ENCODE measurements at regions not wholly inside any gene's neighbourhood (a gene's known extent, or its start where the extent isn't known, plus 50 kb on each side); places are given as distances from the start of the nearest gene placed in this dataset. TPM values are rescaled to one million over a fixed set of nuclear protein-coding genes. Genes with fewer than 3 reads are reported as not detected.

GRCh38 chr11:13227676-13228255 is 49.8 kb upstream of the BMAL1 start:
- intact Hi-C loops (cut with micrococcal nuclease): no loop called here
- no peak overlapping the region for H3K23ac ChIP-seq (ENCODE audit: low read depth, low read length)
- in situ Hi-C loops (cut with MboI; ENCODE audit: low sequenced_read_pairs): no loop called here
- no peak overlapping the region for H2AK5ac ChIP-seq (ENCODE audit: low read depth, low read length)
- no peak overlapping the region for H2BK15ac ChIP-seq (ENCODE audit: low read depth, low read length)
- H4K5ac ChIP-seq (ENCODE audit: low read depth, low read length): no peak overlapping the region
- H2BK120ac ChIP-seq (ENCODE audit: low read depth, low read length): no peak overlapping the region
- no peaks in the 10 kb centered on the region for H3K36me3 ChIP-seq (ENCODE audit: control insufficient read depth, insufficient read depth, low read length)
- H4K8ac ChIP-seq (ENCODE audit: low read depth in 2 of 2, low read length in 2 of 2): no peak overlapping the region
- H3K4ac ChIP-seq (ENCODE audit: low read depth, low read length): peak overlapping the region; percentile 8; the same call in 1 of the 2 replicates
- no peak overlapping the region for H2BK5ac ChIP-seq (ENCODE audit: low read depth, low read length, poor library complexity, severe bottlenecking)
- H3K56ac ChIP-seq (ENCODE audit: extremely low read depth, insufficient read depth, low read length): no peak overlapping the region
- H3K9ac ChIP-seq (ENCODE audit: low read depth, low read length): no peak overlapping the region
- H2AK9ac ChIP-seq (replicated peaks; ENCODE audit: low read depth, low read length, poor library complexity): no peak overlapping the region
- ChIA-PET POLR2A (ENCODE audit: unreplicated experiment) (no interaction called here), CTCF (no interaction called here)
- ATAC-seq (ENCODE audit: low read depth) (no peak), DNase-seq (no peak)
- H4K91ac ChIP-seq (ENCODE audit: insufficient read depth, low read depth, low read length): no peak overlapping the region
- H2BK20ac ChIP-seq (ENCODE audit: low read depth, low read length): no peak overlapping the region
- no peaks in the 10 kb centered on the region for H3K9me3 ChIP-seq (ENCODE audit: control insufficient read depth, insufficient read depth, low read length)
- BruUV-seq (replicated peaks): no TSS peak
- no peak overlapping the region for H3K18ac ChIP-seq (ENCODE audit: low read depth, low read length)
- no peak overlapping the region for H2AFZ ChIP-seq (replicated peaks; ENCODE audit: low read length, poor library complexity)
- no peaks in the 10 kb centered on the region for H3K79me1 ChIP-seq (ENCODE audit: low read depth in 1 of 2, low read length in 2 of 2)
- dilution Hi-C loops (cut with HindIII; ENCODE audit: low sequenced_read_pairs, unreplicated experiment): no loop called here
- H3K27me3 ChIP-seq (ENCODE audit: control insufficient read depth, insufficient read depth, low read length): no peaks in the 10 kb centered on the region
- peaks cover 7% of the 10 kb centered on the region for H3K4me1 ChIP-seq (ENCODE audit: control insufficient read depth, insufficient read depth, low read length)
- H3K4me2 ChIP-seq (ENCODE audit: low read depth, low read length): no peak overlapping the region
- no peak overlapping the region for H3K4me3 ChIP-seq (ENCODE audit: insufficient read depth, low read depth, low read length)
- H3K9me1 ChIP-seq (ENCODE audit: insufficient read depth, low read length): peaks cover 16% of the 10 kb centered on the region
- no peak overlapping the region for H3K27ac ChIP-seq (ENCODE audit: insufficient read depth, low read length)
- no peak overlapping the region for H3K14ac ChIP-seq (replicated peaks; ENCODE audit: low read depth, low read length)
- TF ChIP-seq FOS (IDR thresholded peaks at IDR 0.05; ENCODE audit: low read depth, low read length): no peak
- WGBS, 2 experiments (ENCODE audit: extremely low coverage in 2 of 2, insufficient read length in 1 of 2): no CpG with 5 or more reads among the region's 4 CpGs
- H4K20me1 ChIP-seq (ENCODE audit: insufficient read depth, low read length): no peaks in the 10 kb centered on the region

Small RNA genes in the stretch of these regions (microRNA-seq; reads per million reads assigned to microRNA genes)
- gene AC022878.1 (ENCODE audit: insufficient read depth, insufficient read length): not detected

Small RNA genes in the stretch of these regions (small RNA-seq; reads per million reads assigned to genes)
- gene AC022878.1: 0 reads per million in 5 experiments

Measured in IMR-90 (cell line).